Testis (tissue), 2 donors: ENCODE measurements at regions not wholly inside any gene's neighbourhood (a gene's known extent, or its start where the extent isn't known, plus 50 kb on each side); places are given as distances from the start of the nearest gene placed in this dataset.

Experiments
- POLR2A ChIP-seq: fragments of 450-650 bp; IDR thresholded peaks from one replicate; pipeline ENCODE4 v1.6.1; 2017; ENCODE audit warnings: antibody characterized with exemption, mild to moderate bottlenecking, moderate library complexity
- TF ChIP-seq, protein P1 (sequence below), 3 experiments: fragments of 450-650 bp in 2 of 3; fragments of 200-600 bp in 1 of 3; sonication (generic) in 1 of 3; IDR thresholded peaks; one replicate each; pipeline ENCODE4 v1.5.1; 2016 to 2019; ENCODE audit warnings: antibody characterized with exemption in 3 of 3, mild to moderate bottlenecking in 2 of 3, moderate library complexity in 1 of 3

DNA sequence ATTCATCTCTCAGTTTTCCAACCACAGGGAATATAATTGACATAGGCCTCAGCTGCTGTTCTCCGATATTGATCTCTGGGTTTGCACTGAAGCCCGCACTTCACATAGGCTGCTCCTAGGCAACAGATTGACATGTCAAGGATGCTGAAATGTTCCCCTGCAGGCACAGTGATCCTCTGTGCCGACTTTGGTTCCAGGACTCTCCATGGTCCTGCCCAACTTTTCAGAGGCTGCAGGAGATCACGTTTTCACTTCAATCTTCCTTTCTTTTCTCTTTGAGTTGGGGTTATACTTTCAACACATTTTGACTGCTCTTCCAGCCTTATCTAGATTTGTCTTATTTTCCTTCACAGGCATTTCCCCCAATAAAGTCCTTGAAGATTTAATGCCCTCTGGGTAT is 1361.0 kb downstream of the DSC3 start:
- TF ChIP-seq, protein P1, sequence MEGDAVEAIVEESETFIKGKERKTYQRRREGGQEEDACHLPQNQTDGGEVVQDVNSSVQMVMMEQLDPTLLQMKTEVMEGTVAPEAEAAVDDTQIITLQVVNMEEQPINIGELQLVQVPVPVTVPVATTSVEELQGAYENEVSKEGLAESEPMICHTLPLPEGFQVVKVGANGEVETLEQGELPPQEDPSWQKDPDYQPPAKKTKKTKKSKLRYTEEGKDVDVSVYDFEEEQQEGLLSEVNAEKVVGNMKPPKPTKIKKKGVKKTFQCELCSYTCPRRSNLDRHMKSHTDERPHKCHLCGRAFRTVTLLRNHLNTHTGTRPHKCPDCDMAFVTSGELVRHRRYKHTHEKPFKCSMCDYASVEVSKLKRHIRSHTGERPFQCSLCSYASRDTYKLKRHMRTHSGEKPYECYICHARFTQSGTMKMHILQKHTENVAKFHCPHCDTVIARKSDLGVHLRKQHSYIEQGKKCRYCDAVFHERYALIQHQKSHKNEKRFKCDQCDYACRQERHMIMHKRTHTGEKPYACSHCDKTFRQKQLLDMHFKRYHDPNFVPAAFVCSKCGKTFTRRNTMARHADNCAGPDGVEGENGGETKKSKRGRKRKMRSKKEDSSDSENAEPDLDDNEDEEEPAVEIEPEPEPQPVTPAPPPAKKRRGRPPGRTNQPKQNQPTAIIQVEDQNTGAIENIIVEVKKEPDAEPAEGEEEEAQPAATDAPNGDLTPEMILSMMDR (IDR thresholded peaks at IDR 0.05) = no peak
- no peak for TF ChIP-seq POLR2A
